Fibroblast of villous mesenchyme (primary cell): ENCODE measurements at regions not wholly inside any gene's neighbourhood (a gene's known extent, or its start where the extent isn't known, plus 50 kb on each side); places are given as distances from the start of the nearest gene placed in this dataset.
A peak's percentile ranks its signal among the peaks of the same experiment; 100 is the strongest.

Experiments
- DNase-seq: peaks from one replicate; pipeline ENCODE4 v3.0.0-alpha.2; 2010; ENCODE audit warnings: low read depth
- H3K4me3 ChIP-seq: 2 replicates; pipeline ENCODE4 v1.5.1; 2011; ENCODE audit warnings: low read depth, mild to moderate bottlenecking, low read length
- TF ChIP-seq, protein P1 (sequence below): IDR thresholded peaks from 2 replicates; pipeline ENCODE4 v1.5.1; 2012; ENCODE audit warnings: low read depth, mild to moderate bottlenecking, low read length; ENCODE audit not compliant: insufficient read depth

DNA sequence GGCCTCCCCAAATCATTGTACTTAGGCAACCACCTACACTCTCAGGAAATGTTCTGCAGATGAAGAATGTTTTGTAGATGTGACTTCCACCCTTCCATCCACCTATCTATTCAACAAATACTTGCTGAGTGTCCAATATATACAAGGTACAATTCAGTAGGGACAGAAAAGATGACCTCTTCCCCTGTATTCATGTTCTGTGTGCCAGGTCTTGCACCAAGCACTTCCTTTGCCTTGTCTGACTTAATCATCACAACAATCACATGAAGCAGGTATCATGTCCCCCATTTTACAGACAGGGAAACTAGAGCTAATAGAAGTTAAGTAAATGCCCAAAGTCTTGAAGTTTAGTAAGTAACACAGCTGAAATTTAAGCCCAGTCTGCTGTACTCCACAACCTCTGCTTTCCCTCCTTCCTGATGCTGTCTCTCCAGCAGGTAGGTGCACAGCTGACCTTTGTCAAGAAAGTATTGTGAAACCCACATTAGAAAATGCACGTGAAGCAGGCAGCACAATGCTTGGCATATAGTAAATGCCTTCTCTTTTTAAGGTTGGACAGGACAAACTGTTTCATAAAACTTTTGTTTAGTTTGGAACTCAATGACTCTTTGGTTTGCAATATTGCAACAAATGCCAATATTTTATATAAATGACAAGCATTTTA is 296.5 kb downstream of the DEPDC1B start:
- H3K4me3 ChIP-seq, result no peak overlapping the region
- DNase-seq, result no peak
- TF ChIP-seq, protein P1, sequence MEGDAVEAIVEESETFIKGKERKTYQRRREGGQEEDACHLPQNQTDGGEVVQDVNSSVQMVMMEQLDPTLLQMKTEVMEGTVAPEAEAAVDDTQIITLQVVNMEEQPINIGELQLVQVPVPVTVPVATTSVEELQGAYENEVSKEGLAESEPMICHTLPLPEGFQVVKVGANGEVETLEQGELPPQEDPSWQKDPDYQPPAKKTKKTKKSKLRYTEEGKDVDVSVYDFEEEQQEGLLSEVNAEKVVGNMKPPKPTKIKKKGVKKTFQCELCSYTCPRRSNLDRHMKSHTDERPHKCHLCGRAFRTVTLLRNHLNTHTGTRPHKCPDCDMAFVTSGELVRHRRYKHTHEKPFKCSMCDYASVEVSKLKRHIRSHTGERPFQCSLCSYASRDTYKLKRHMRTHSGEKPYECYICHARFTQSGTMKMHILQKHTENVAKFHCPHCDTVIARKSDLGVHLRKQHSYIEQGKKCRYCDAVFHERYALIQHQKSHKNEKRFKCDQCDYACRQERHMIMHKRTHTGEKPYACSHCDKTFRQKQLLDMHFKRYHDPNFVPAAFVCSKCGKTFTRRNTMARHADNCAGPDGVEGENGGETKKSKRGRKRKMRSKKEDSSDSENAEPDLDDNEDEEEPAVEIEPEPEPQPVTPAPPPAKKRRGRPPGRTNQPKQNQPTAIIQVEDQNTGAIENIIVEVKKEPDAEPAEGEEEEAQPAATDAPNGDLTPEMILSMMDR, result no peak

DNA sequence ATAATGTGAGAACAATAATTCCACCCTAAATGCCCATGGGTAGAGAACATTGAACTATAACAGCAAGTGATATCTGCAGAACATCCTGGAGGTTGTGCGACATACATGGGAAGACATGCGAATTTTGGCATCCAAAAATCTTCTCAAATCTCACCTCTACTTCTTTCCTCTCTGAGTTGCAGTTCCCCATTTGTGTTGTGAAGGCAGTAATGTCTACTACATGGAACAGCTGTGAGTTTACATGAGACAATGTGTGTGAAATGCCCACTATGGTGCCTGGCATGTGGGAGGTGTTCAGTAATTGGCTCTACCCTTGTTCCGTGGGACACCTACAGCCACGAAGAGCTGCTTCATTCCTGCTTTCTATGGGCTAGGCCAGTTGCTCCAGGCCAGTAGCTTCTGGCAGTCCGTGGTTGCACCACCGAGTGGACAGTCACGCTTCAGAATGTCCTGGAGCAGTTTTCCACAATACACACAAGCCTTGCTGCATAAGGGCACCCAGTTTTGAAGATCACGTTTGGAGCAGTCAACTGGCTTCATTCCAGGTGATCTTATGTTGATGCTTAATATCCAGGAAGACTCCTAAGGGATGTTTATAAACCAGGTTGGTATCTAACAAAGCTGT is 297.7 kb downstream of the DEPDC1B start:
- no peak overlapping the region for H3K4me3 ChIP-seq
- TF ChIP-seq, protein P1, result no peak
- DNase-seq, result no peak

DNA sequence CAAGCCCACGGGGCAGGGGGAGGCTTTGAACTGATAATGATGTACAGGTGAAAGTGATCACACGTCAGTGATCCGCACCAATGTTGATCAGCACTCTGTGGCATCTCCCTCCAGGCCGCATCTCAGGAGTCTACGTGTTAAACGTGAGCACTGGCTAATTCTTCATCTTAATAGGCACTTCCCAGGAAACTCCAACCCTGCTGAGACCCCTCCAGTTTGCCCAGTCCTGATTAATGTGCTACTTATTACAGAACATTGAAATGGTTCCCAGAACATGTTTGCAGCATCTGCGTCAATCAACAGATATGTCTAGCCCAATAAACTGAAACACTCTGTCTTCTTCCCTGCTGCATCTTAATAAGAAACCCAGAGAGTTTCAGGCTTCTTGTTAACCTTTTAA is 298.4 kb downstream of the DEPDC1B start:
- no peak for DNase-seq
- H3K4me3 ChIP-seq, result no peak overlapping the region
- TF ChIP-seq, protein P1, result no peak

DNA sequence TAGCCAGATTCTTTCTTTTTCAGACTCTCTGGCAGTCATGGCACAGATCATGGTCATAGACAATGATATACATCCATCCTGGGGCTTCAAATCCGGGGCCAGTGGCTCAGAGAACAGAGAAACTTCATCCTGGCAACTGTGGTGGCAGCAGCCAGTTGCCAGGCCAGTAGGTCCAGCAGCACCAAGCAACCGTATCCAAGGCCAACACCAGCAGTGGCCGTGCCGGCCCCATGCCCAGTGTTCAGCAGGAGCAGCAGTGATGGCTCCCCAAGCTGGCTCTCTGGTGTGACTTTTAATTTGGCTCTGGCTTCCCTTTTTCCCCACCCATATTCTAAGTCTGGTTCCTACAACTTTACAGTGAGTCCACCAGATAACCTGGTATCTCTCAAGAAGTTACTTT is 300.5 kb downstream of the DEPDC1B start:
- no peak for DNase-seq
- H3K4me3 ChIP-seq, result no peak overlapping the region
- TF ChIP-seq, protein P1, result no peak

GRCh38 chr5:60395712-60396329 is 304.1 kb downstream of the DEPDC1B start:
- TF ChIP-seq, protein P1, result peak; percentile 39
- H3K4me3 ChIP-seq, result no peak overlapping the region
- DNase-seq, result peak; percentile 3

DNA sequence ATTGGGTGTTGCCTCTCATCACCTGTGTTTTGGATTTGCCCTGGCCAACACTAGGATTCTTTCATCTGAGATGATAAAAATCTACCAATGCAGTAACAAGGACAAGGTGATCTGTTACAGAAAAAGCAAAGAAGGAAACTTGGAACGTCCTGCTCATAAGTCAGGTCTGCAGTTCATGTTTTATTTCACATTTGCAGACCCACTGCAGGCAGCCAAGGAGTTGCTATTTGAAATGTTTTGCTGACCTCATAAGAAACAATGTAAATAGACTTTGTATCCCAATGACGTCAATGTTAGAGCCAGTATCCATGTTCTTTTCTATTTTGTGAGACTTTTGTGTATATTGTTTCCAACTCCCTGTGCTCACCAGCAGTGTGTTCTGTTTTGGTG is 312.9 kb downstream of the DEPDC1B start:
- peak; percentile 34 for DNase-seq
- TF ChIP-seq, protein P1, result no peak
- no peak overlapping the region for H3K4me3 ChIP-seq
